ENCODE measurements at regions not wholly inside any gene's neighbourhood (a gene's known extent, or its start where the extent isn't known, plus 50 kb on each side); places are given as distances from the start of the nearest gene placed in this dataset.

GRCh38 chr10:104510644-104511043 is 130.4 kb upstream of the SORCS3 start:
- TF ChIP-seq TAF1 (IDR thresholded peaks at IDR 0.05; ENCODE audit: low read depth, low read length) (no peak), POLR2AphosphoS5 (IDR thresholded peaks at IDR 0.05; ENCODE audit: low read depth, low read length) (no peak), POLR2A (IDR thresholded peaks at IDR 0.05; ENCODE audit: low read depth, low read length) (no peak), POU2F2 (IDR thresholded peaks at IDR 0.05; ENCODE audit: low read depth, low read length) (no peak), SPI1 (IDR thresholded peaks at IDR 0.05; ENCODE audit: low read depth, low read length) (no peak)
